Natural killer cell (primary cell): ENCODE measurements at regions not wholly inside any gene's neighbourhood (a gene's known extent, or its start where the extent isn't known, plus 50 kb on each side); places are given as distances from the start of the nearest gene placed in this dataset.

Experiments used
- ATAC-seq, 3 donors: fragments of 150-1000 bp in 2 of 3; fragments of 200-7000 bp in 1 of 3; cut with Tn5 transposase; 1 replicate in 1 of 3; 2 replicates in 2 of 3; pipeline ENCODE4 v1.10.0; 2021; ENCODE audit warnings: mild to moderate bottlenecking in 2 of 3, moderate library complexity in 2 of 3
- DNase-seq, 2 donors: peaks; one replicate each; pipeline versions ENCODE4 v3.0.0 to v3.0.0-alpha.2; 2013 to 2021; ENCODE audit warnings: mixed read lengths in 1 of 2
- H3K27ac ChIP-seq: one replicate; pipeline ENCODE4 v1.5.1; 2013; ENCODE audit warnings: mild to moderate bottlenecking, low read length
- H3K27me3 ChIP-seq: one replicate; pipeline ENCODE4 v1.6.1; 2013; ENCODE audit warnings: low read length; ENCODE audit not compliant: control insufficient read depth, insufficient read depth
- H3K36me3 ChIP-seq: one replicate; pipeline ENCODE4 v1.6.1; 2013; ENCODE audit warnings: low read length; ENCODE audit not compliant: control insufficient read depth, insufficient read depth
- H3K4me1 ChIP-seq: one replicate; pipeline ENCODE4 v1.6.1; 2013; ENCODE audit warnings: low read length; ENCODE audit not compliant: control insufficient read depth, insufficient read depth
- H3K4me3 ChIP-seq: one replicate; pipeline ENCODE4 v1.5.1; 2013; ENCODE audit warnings: low read length
- H3K9me3 ChIP-seq: one replicate; pipeline ENCODE4 v1.6.1; 2013; ENCODE audit warnings: low read length; ENCODE audit not compliant: control insufficient read depth, insufficient read depth
- H3K27ac Mint-ChIP-seq, 2 donors: one replicate each; pipeline ENCODE4 v1.8.0; 2022; ENCODE audit warnings: mild to moderate bottlenecking in 2 of 2, mixed read lengths in 2 of 2, moderate library complexity in 1 of 2
- H3K27me3 Mint-ChIP-seq, 2 donors: one replicate each; pipeline ENCODE4 v1.8.0; 2022; ENCODE audit warnings: low read depth in 2 of 2, mixed read lengths in 2 of 2
- H3K36me3 Mint-ChIP-seq: one replicate; pipeline ENCODE4 v1.8.0; 2022; ENCODE audit warnings: mixed read lengths
- H3K4me1 Mint-ChIP-seq, 2 donors: one replicate each; pipeline ENCODE4 v1.8.0; 2022; ENCODE audit warnings: mixed read lengths in 2 of 2
- H3K4me3 Mint-ChIP-seq: one replicate; pipeline ENCODE4 v1.8.0; 2022; ENCODE audit warnings: mild to moderate bottlenecking, moderate library complexity, mixed read lengths
- H3K9me3 Mint-ChIP-seq, 2 donors: one replicate each; pipeline ENCODE4 v1.8.0; 2022; ENCODE audit warnings: mixed read lengths in 2 of 2
- CTCF ChIP-seq: fragments of 200-600 bp; IDR thresholded peaks from one replicate; pipeline ENCODE4 v1.8.0; 2022; ENCODE audit warnings: antibody characterized with exemption
- WGBS: methylation state at CpG from one replicate; pipeline ENCODE4 v1.1.7; 2013; ENCODE audit warnings: missing lambda C conversion rate; ENCODE audit not compliant: insufficient coverage; 5-methylcytosine and 5-hydroxymethylcytosine counted together
- intact Hi-C: fragments of 100-400 bp; cut with micrococcal nuclease; formaldehyde crosslinking; loops from one replicate; pipeline ENCODE4 v1.14.2; 2022

- Mint-ChIP-seq H3K27ac (no peak overlapping the region), H3K27me3 (peaks cover 4% of the 10 kb centered on the region in 2 donors), H3K36me3 (no peaks in the 10 kb centered on the region), H3K4me1 (no peaks in the 10 kb centered on the region), H3K9me3 (no peaks in the 10 kb centered on the region), H3K4me3 (no peak overlapping the region)
- no peaks in the 10 kb centered on the region for H3K27me3 ChIP-seq
- no peak for TF ChIP-seq CTCF
- no peak overlapping the region for H3K27ac ChIP-seq
- H3K4me1 ChIP-seq = no peaks in the 10 kb centered on the region
- no peaks in the 10 kb centered on the region for H3K9me3 ChIP-seq
- WGBS = 63% methylated on average over 3 of the region's 3 CpGs
- no peak for ATAC-seq
- no peak for DNase-seq
- H3K4me3 ChIP-seq = no peak overlapping the region
- no peaks in the 10 kb centered on the region for H3K36me3 ChIP-seq
- intact Hi-C loops = no loop called here
Measured at GRCh38 chr10:130691776-130692175, 555.6 kb downstream of the GLRX3 start.

- 85% methylated on average over 9 of the region's 9 CpGs for WGBS
- no peaks in the 10 kb centered on the region for H3K36me3 ChIP-seq
- H3K4me3 Mint-ChIP-seq = no peak overlapping the region
- peaks cover 4 to 11% of the 10 kb centered on the region in 2 donors for H3K27me3 Mint-ChIP-seq
- intact Hi-C loops = no loop called here
- H3K27ac Mint-ChIP-seq = no peak overlapping the region
- TF ChIP-seq CTCF = no peak
- no peaks in the 10 kb centered on the region for H3K9me3 Mint-ChIP-seq
- H3K9me3 ChIP-seq = no peaks in the 10 kb centered on the region
- no peak overlapping the region for H3K27ac ChIP-seq
- ATAC-seq (no peak), DNase-seq (no peak)
- no peak overlapping the region for H3K4me3 ChIP-seq
- H3K4me1 ChIP-seq = no peaks in the 10 kb centered on the region
- no peaks in the 10 kb centered on the region for H3K4me1 Mint-ChIP-seq
- H3K36me3 Mint-ChIP-seq = no peaks in the 10 kb centered on the region
- no peaks in the 10 kb centered on the region for H3K27me3 ChIP-seq
Measured at GRCh38 chr10:130696870-130697269, 560.7 kb downstream of the GLRX3 start.

GRCh38 chr10:130707389-130707979 is 571.3 kb downstream of the GLRX3 start:
- H3K9me3 ChIP-seq = no peaks in the 10 kb centered on the region
- Mint-ChIP-seq H3K36me3 (no peaks in the 10 kb centered on the region), H3K9me3 (no peaks in the 10 kb centered on the region), H3K4me3 (no peak overlapping the region), H3K27me3 (no peaks in the 10 kb centered on the region), H3K4me1 (no peaks in the 10 kb centered on the region), H3K27ac (no peak overlapping the region)
- no peak for TF ChIP-seq CTCF
- no peaks in the 10 kb centered on the region for H3K27me3 ChIP-seq
- no peak for DNase-seq
- H3K4me1 ChIP-seq = no peaks in the 10 kb centered on the region
- intact Hi-C loops = no loop called here
- no peaks in the 10 kb centered on the region for H3K36me3 ChIP-seq
- WGBS = 86% methylated on average over 7 of the region's 7 CpGs
- no peak for ATAC-seq
- no peak overlapping the region for H3K27ac ChIP-seq
- no peak overlapping the region for H3K4me3 ChIP-seq

- Histone ChIP-seq H3K36me3 (no peaks in the 10 kb centered on the region), H3K4me1 (no peaks in the 10 kb centered on the region), H3K27me3 (no peaks in the 10 kb centered on the region), H3K27ac (no peak overlapping the region), H3K9me3 (no peaks in the 10 kb centered on the region), H3K4me3 (no peak overlapping the region)
- no peaks in the 10 kb centered on the region for H3K9me3 Mint-ChIP-seq
- no peaks in the 10 kb centered on the region for H3K27me3 Mint-ChIP-seq
- no peaks in the 10 kb centered on the region for H3K36me3 Mint-ChIP-seq
- no peak for TF ChIP-seq CTCF
- ATAC-seq = no peak
- no peak overlapping the region for H3K27ac Mint-ChIP-seq
- no peaks in the 10 kb centered on the region for H3K4me1 Mint-ChIP-seq
- no peak for DNase-seq
- WGBS = 92% methylated on average over 18 of the region's 18 CpGs
- no peak overlapping the region for H3K4me3 Mint-ChIP-seq
- intact Hi-C loops = no loop called here
Measured at GRCh38 chr10:130708465-130709070, 572.4 kb downstream of the GLRX3 start.
